Activated T-helper 2 cell treated with anti-CD3 and anti-CD28 coated beads, Interferon-gamma antibody, Interleukin-2, Interleukin-4, amounts not matched to agents 10 μg/mL and 5 μg/mL and 100 μg/mL, durations not matched to agents 14 hours and 24 hours and 36 hours (primary cell): ENCODE measurements at regions not wholly inside any gene's neighbourhood (a gene's known extent, or its start where the extent isn't known, plus 50 kb on each side); places are given as distances from the start of the nearest gene placed in this dataset.

Experiments used
- DNase-seq: peaks from one replicate; pipeline ENCODE4 v3.0.0; 2021; ENCODE audit warnings: low spot score
- H3K27ac Mint-ChIP-seq: one replicate; pipeline ENCODE4 v1.8.0; 2021; ENCODE audit warnings: mixed read lengths
- H3K27me3 Mint-ChIP-seq: one replicate; pipeline ENCODE4 v1.8.0; 2021; ENCODE audit warnings: low read depth, mixed read lengths
- H3K36me3 Mint-ChIP-seq: one replicate; pipeline ENCODE4 v1.8.0; 2021; ENCODE audit warnings: low read depth, mixed read lengths
- H3K4me1 Mint-ChIP-seq: one replicate; pipeline ENCODE4 v1.8.0; 2021; ENCODE audit warnings: low read depth, mixed read lengths
- H3K4me3 Mint-ChIP-seq: one replicate; pipeline ENCODE4 v1.8.0; 2021; ENCODE audit warnings: low read depth, mild to moderate bottlenecking, moderate library complexity, mixed read lengths
- H3K9me3 Mint-ChIP-seq: one replicate; pipeline ENCODE4 v1.8.0; 2021; ENCODE audit warnings: mixed read lengths
- intact Hi-C: fragments of 100-400 bp; cut with micrococcal nuclease; formaldehyde crosslinking; loops from one replicate; pipeline ENCODE4 v1.15.1; 2023

DNA sequence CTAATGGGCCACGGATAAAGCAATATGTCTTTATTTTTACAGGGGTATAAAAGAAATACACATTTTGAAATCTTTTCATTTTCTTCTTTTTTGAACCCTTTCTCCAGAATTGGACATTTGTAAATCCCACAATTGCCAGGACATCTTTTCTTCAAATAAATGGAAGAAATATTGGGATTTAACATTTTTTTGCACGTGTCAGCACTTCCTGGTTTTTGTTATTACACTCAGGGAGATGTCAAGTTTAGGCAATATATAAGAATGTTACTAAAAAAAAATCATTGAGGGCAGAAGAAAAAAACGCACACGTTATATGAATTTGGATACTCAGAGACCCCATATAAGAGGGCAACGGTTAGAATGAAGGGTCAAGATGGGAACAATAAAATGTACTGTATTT is 78.3 kb upstream of the TMCO5A start:
- Mint-ChIP-seq H3K27ac (no peak overlapping the region), H3K4me1 (no peaks in the 10 kb centered on the region), H3K9me3 (no peaks in the 10 kb centered on the region), H3K4me3 (no peak overlapping the region), H3K27me3 (no peaks in the 10 kb centered on the region), H3K36me3 (no peaks in the 10 kb centered on the region)
- intact Hi-C loops, result no loop called here
- DNase-seq, result no peak

DNA sequence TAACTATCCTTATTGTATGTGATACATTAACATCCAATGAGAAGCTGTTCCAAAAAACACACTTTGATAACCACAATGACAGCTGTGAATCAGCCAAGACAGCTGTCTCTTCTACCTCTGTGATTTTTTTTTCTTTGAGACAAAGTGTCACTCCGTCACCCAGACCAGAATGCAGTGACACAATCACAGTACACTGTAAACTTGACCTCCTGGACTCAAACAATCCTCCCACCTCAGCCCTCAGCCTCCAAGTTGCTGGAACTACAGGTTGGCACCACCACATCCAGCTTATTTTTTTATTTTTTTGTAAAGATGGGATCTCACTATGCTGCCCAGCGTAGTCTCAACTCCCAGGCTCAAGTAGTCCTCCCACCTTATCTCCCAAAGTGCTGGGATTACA is 73.5 kb upstream of the TMCO5A start:
- Mint-ChIP-seq H3K9me3 (peaks cover 9% of the 10 kb centered on the region), H3K27ac (no peak overlapping the region), H3K4me3 (no peak overlapping the region), H3K4me1 (no peaks in the 10 kb centered on the region), H3K36me3 (no peaks in the 10 kb centered on the region), H3K27me3 (no peaks in the 10 kb centered on the region)
- intact Hi-C loops, result no loop called here
- DNase-seq, result no peak

DNA sequence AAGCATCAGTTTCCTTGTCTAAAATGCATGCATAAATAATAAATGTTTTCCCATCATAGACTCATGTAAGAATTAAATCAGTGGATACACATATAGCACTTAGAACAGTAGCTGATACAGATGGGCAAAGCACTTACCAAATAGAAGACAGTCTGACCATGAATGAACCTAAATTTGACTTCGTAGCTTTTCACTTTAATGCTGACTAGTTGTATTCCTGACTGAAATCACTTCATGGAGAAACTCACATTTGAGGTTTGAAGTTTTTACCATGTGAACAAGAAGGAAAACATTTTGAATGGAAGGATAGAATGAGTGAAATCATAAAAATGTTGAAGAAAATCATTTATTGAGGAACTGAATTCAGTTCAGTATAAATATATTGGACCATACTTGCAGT is 68.8 kb upstream of the TMCO5A start:
- Mint-ChIP-seq H3K36me3 (no peaks in the 10 kb centered on the region), H3K27me3 (no peaks in the 10 kb centered on the region), H3K27ac (no peak overlapping the region), H3K9me3 (peaks cover 9% of the 10 kb centered on the region), H3K4me1 (no peaks in the 10 kb centered on the region), H3K4me3 (no peak overlapping the region)
- intact Hi-C loops, result no loop called here
- DNase-seq, result no peak

DNA sequence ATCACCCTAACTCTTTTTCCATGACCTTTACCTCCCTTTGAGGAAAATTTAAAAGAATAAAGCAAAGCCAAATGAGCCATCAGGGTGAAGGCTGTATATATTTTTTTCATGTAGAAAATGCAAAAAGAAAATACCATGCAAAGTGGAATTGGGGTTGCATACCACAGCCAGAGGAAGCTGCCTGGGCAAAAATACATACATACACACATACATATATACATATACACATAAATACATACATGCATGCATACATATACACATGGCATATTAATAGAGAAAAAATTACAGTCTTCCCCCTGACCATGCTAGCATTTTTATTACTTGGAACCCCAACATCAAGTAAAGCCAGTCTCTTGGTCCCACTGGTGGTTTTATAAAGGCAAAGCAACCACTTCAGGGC is 63.7 kb upstream of the TMCO5A start:
- Mint-ChIP-seq H3K27ac (no peak overlapping the region), H3K27me3 (no peaks in the 10 kb centered on the region), H3K9me3 (no peaks in the 10 kb centered on the region), H3K36me3 (no peaks in the 10 kb centered on the region), H3K4me1 (no peaks in the 10 kb centered on the region), H3K4me3 (no peak overlapping the region)
- DNase-seq, result no peak
- intact Hi-C loops, result no loop called here

DNA sequence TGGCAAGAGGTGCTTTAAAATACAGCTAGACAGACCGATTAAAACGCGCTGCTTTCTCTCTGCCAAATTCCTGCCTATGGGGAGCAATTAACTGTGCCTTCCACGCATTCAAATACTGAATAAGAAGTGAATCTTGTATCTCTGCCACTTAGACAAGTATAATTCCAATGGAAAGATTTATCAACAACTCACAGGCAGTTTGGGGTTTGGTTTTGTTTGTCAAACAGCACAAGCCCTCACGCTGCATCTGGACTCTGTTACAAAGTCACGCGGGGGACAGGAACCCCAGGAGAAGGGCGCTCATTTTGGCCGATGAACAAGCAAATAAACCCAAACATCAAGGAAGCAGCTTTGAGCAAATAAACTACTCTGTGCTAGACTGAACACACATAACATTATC is 61.8 kb upstream of the TMCO5A start:
- no peaks in the 10 kb centered on the region for H3K9me3 Mint-ChIP-seq
- intact Hi-C loops, result no loop called here

DNA sequence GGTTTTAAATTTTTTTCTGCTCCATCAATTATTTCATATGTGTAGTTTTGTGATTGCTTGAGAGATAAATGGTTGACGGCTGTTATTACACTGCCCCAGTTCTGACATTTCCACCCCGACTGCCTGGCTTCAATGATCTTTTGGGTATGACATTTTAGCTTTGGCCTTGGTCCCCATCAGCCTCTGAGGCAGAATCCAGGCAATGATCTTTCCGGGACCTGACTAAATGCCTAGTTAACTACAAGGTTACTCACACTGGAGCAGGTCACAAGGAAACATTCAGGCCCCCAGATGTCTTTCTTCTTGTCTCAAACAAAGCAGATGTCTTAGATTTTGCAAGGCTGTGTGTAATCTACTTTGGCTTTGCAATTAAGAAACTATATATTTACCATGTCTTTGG is 61.1 kb upstream of the TMCO5A start:
- Mint-ChIP-seq H3K36me3 (no peaks in the 10 kb centered on the region), H3K27me3 (no peaks in the 10 kb centered on the region)
- intact Hi-C loops, result no loop called here

More for the DNA sequence above, 61.8 kb upstream of the TMCO5A start:
- no peak overlapping the region for H3K4me3 Mint-ChIP-seq
- no peaks in the 10 kb centered on the region for H3K36me3 Mint-ChIP-seq
- no peaks in the 10 kb centered on the region for H3K4me1 Mint-ChIP-seq
- DNase-seq, result no peak
- H3K27ac Mint-ChIP-seq, result no peak overlapping the region
- H3K27me3 Mint-ChIP-seq, result no peaks in the 10 kb centered on the region

DNA sequence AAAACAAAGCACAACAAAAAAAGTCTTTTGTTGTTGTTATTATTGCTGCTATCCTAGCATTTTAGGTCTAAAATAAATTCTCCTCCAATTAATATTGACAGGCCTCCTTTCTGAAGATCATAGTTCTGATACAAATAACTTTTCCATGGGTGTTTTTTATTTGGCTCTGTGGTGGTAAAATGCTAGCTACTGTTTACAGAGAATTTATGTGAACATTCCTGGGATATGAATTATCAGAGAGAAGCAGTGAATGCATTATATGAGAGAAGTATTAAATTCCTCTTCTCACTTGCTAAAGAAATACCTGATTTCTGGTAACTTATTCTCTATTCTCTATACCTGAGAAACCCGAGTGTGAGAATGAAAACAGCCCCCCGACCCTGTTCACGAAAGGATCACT is 57.5 kb upstream of the TMCO5A start:
- Mint-ChIP-seq H3K4me1 (no peaks in the 10 kb centered on the region), H3K27me3 (no peaks in the 10 kb centered on the region), H3K4me3 (no peak overlapping the region), H3K27ac (no peak overlapping the region), H3K9me3 (no peaks in the 10 kb centered on the region), H3K36me3 (no peaks in the 10 kb centered on the region)
- DNase-seq, result no peak
- intact Hi-C loops, result no loop called here

More for the DNA sequence above, 61.1 kb upstream of the TMCO5A start:
- H3K27ac Mint-ChIP-seq, result no peak overlapping the region
- no peak for DNase-seq
- no peaks in the 10 kb centered on the region for H3K4me1 Mint-ChIP-seq
- H3K9me3 Mint-ChIP-seq, result no peaks in the 10 kb centered on the region
- H3K4me3 Mint-ChIP-seq, result no peak overlapping the region

DNA sequence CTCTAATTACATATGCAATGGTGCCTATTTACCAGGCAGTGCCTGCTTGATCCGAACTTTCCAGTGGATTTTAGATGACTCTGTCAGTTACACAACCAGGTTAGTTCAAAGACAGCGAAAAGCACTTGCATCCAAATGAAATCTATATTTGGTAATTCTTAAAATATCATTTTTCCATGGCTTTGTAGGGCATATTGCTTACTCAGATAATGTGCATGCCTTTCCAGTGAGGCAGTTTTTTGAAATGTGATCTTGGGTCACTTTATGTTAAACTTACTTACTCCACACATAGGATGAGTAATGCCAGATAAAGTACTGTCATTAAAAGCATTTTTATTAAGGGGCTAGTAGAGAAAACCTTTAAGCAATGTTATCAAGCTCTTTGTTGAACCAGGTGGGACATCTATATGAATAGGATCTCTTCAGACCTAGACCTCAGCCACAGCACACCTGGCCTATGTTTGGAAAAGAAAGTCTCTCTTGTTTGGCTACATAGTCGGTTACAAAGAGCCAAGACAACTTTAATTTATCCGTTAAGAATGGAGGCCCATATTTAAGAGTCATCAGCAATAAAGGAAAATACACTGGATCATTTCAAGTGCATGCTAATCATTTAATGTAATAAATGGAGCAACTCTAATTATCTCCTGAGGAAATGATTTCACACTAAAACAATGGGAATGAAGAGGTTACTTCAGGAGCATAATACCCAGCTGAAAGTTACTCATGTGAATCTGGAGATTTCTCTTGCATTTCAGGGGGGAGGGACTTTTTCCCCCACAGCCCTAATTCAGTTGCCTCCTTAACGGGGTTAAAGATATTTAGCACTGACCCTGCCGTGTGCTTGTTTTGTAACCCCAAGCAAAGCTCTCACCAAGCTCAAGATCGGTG is 56.3 kb upstream of the TMCO5A start:
- Mint-ChIP-seq H3K4me3 (no peak overlapping the region), H3K4me1 (no peaks in the 10 kb centered on the region), H3K9me3 (no peaks in the 10 kb centered on the region), H3K27ac (no peak overlapping the region), H3K36me3 (no peaks in the 10 kb centered on the region), H3K27me3 (no peaks in the 10 kb centered on the region)
- intact Hi-C loops, result no loop called here
- DNase-seq, result no peak

DNA sequence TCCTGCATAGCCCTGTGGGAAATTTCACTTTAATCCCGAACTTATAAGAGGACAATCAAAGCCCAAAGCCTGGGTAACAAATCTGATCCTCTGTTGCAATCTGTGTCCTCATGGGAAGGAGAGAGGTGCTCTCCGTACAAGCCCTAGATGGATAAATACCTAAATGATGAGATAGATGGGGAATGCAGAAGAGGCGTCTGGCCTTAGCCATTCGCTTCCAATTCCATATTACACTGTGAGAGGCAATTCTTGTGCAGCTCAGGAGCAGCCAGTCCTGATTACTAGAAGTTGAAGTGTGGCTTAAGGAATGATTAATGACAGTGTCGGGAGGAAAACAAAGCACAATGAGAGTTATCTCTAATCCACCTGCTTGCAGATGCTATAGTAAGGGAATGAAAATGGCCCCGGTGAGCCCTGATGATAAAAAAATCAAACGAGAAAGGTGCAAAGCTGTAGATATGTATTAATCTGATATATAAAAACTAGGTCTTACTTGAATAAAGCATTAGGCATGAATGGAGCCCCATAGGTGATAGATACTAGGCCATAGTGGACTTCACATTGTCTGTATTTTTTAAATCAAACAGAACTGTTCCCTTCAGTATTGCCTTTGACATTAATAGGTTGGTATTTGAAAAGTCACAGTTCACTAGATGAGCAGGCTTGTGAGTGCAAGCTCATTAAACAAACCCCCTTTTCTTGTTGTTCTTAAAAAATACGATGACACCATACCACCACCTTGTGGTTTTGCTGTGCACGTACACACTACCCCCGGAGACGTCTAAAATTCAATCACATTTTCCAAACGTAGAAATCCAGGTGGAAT is 54.2 kb upstream of the TMCO5A start:
- Mint-ChIP-seq H3K27ac (no peak overlapping the region), H3K4me1 (no peaks in the 10 kb centered on the region), H3K36me3 (no peaks in the 10 kb centered on the region), H3K4me3 (no peak overlapping the region), H3K27me3 (no peaks in the 10 kb centered on the region), H3K9me3 (no peaks in the 10 kb centered on the region)
- intact Hi-C loops, result loop anchor here (10.0 kb wide), 1 partner anchor 115 kb away; no protein-coding TSS in a partner anchor
- DNase-seq, result no peak

DNA sequence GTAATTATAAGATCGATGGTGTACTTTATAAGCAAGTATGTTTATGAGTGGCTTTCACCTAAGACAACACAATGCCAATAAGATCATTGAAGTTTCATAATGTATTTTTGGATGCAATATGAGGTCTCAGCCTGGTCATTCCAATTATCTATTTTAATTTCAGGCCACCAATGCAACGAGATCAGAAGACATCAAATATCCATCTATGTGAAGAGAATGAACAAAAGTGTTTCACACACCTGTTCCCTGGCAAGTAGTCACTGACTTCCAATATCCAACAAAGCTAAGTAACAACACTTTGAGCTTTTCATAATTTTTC is 53.6 kb upstream of the TMCO5A start:
- Mint-ChIP-seq H3K4me1 (no peaks in the 10 kb centered on the region), H3K27me3 (no peaks in the 10 kb centered on the region), H3K27ac (no peak overlapping the region), H3K9me3 (no peaks in the 10 kb centered on the region), H3K36me3 (no peaks in the 10 kb centered on the region), H3K4me3 (no peak overlapping the region)
- no peak for DNase-seq
- intact Hi-C loops, result loop anchor here (10.0 kb wide), 1 partner anchor 116 kb away; no protein-coding TSS in a partner anchor

DNA sequence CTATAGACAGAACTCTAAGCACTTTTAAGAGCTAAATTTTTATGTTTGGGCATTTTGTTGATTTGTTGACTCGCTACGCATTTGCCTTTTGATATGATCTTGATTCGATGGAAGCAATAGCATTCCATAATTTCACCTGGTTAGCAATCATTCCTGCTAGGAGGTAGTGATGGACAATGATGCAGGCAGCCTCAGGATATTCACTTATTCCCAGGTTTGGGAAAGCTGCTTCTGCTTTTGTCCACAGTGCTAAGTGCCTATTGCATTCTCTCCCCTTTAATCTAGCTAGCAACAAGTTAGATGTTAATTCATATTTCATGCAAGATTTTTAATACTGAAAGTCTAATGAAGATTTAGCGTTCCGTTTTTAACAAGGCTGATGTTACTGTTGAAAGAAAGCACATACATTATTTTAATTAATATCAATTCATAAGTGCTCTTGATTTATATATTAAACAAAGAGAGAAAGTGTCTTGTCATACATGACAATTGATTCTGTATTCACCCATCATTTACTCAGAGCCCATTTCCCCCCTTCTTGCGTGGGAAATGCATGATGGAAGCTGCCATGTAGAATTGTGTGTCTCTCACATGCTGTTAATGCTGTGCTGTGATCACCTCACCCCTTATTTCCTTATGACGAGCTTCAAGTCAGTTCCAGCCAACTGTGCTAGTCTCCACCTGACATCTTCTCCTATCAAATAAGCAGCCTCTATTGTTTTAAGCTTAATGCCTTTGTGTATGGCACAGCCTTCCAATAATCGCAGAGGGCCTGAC is 53.0 kb upstream of the TMCO5A start:
- Mint-ChIP-seq H3K4me1 (no peaks in the 10 kb centered on the region), H3K36me3 (no peaks in the 10 kb centered on the region), H3K9me3 (no peaks in the 10 kb centered on the region), H3K27ac (no peak overlapping the region), H3K27me3 (no peaks in the 10 kb centered on the region), H3K4me3 (no peak overlapping the region)
- no peak for DNase-seq
- intact Hi-C loops, result loop anchor here (10.0 kb wide), 1 partner anchor 117 kb away; no protein-coding TSS in a partner anchor

DNA sequence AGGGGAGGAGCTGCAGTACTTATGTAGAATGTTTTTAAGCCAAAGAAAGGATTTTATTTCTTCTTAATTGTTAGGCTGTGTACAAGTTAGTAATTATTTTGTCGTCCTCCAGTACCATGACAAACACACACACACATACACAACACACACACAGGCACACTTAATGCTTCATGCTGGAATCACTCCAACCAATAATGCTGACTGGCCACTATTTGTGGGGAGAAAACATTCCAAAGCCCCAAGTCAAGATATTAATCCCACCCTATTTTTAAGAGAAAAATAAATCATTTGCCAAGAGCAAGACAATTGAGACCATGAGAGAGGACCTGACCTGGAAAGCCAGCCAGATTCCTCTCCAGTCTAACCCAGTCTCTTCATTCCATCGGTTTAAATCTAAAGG is 51.8 kb upstream of the TMCO5A start:
- H3K4me1 Mint-ChIP-seq, result no peaks in the 10 kb centered on the region
- H3K9me3 Mint-ChIP-seq, result no peaks in the 10 kb centered on the region
- H3K4me3 Mint-ChIP-seq, result no peak overlapping the region
- no peak overlapping the region for H3K27ac Mint-ChIP-seq
- intact Hi-C loops, result loop anchor here (10.0 kb wide), 1 partner anchor 118 kb away; no protein-coding TSS in a partner anchor
- H3K36me3 Mint-ChIP-seq, result no peaks in the 10 kb centered on the region
- H3K27me3 Mint-ChIP-seq, result no peaks in the 10 kb centered on the region
- DNase-seq, result no peak
